ENCODE measurements at regions not wholly inside any gene's neighbourhood (a gene's known extent, or its start where the extent isn't known, plus 50 kb on each side); places are given as distances from the start of the nearest gene placed in this dataset.

DNA sequence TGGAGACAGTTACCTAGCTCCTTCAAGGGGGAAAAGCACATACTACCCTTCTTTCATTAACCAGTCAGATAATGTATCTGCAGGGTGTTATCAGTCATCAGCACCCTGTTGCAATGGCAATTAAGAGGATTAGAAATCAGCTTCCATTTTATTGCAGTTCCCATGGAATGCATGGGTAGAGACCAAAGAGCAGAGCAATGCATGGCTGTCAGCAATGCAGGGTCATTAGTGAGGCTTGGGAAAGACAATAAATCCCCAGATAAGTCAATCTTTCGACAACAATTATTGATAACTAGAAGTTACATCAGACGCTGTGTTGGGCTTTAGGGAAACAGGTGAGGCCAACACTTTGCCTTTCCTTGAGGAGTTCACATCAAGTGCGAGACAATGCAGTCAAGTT is 150.9 kb downstream of the MAFB start:
- FAIRE-seq: no peak

DNA sequence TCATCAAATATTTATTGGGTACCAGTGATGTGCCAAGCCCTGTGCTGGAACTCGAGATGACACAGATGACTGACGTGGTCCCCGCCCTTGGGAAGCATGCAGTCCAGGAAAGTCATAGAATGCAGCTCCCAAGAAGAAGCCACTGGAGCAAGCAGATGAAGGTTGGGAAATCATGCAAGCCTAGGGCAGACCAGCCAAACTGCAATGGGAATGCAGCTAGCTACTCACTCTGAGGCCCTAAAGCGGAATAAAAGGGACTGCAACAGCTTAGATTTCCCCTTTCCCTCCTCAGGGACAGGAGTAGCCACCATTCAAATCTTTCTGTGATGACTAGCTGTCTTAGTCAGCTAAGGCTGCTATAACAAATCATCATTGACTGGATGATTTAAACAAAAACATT is 152.2 kb downstream of the MAFB start:
- FAIRE-seq: no peak

DNA sequence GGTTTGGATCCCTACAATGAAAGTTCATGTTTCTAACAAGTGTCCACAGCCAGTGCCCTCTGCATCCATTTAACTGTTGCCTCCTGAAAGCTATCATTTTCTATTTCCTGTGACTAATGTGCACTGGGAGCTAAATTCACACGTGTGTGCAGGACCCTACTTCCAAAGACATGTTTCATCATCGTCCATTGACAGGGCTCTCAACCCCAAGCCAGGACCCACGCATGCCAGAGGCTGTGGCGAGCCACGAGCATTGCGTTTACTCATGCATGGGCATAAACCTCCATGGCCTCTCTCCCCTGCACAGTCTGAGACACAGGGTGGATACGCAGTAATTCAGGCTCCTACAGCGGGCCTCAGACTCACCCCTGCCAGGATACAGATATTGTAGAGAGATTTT is 153.2 kb downstream of the MAFB start:
- FAIRE-seq: no peak

DNA sequence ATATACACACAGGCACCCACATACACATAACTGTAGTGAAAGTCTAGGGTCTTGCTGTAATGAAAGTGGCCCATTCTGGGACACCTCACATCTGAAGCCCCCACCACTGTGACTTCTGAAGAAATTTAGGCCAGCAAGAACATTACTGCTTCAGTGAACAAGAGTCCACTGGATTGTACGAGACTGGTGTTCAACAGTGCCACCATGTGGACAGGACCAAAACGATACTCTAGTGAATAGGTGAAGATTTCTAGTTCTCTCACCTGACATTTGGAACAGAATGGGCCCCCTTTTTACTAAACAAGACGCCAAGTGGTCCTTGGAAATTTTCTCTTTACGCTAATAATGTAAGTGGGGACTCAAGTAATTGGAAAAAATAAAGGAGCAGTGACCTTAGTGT is 156.9 kb downstream of the MAFB start:
- FAIRE-seq: no peak

DNA sequence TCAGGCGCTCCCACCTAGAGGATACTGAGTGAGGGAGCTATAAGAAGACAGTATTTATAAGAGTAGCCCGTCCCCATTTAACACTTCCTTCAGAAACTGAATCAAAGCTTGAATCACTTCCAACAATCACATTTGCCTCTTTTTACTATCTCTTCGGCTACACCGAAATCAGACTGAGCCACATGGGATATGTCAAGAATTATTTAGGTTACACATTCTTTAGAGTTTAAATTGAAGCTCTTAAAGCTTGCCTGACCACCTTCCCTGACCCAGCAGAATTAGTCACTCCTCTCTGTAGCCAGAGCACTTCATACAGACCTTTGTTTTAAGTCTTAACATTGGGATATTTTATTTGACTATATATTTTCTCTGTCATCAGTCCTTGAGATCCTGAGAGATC is 163.7 kb downstream of the MAFB start:
- no peak for FAIRE-seq

DNA sequence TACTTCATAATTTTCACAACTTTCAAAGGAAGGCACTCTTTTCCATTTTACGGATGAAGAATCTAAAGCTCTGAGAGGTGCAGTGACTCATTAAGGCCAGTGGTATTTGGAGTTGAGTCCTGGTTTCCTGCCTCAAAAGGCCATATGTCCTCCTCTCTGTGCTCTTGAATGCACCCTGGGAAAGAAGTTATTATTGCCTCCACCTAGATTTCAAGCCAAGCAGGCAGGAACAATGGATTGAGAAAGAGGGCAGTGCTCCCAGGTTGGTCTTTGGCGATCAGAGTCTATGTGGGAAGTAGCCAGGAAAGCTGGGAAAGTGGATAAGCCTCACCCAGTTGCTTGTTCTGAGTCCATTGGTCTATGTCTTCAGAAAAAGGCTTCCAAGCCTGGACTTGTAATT is 165.0 kb downstream of the MAFB start:
- FAIRE-seq: no peak

DNA sequence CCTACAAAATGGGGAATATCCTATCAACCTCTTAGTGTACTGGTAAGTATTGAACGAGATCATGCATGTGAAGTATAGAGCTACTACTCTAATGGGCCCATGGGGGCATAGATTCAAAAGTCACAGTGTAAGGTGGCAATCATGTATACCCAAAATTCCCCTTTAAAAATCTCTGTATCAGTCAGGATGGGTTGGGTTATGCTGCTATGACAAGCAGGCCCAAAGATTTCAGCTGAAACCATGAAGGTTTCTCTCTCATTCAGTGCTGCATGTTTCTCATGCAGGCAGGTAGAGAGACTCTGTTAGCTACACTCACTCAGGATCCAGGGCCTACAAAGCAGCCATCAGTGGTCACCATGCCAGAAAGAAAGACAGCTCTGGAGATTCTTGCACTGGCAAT is 166.6 kb downstream of the MAFB start:
- no peak for FAIRE-seq

DNA sequence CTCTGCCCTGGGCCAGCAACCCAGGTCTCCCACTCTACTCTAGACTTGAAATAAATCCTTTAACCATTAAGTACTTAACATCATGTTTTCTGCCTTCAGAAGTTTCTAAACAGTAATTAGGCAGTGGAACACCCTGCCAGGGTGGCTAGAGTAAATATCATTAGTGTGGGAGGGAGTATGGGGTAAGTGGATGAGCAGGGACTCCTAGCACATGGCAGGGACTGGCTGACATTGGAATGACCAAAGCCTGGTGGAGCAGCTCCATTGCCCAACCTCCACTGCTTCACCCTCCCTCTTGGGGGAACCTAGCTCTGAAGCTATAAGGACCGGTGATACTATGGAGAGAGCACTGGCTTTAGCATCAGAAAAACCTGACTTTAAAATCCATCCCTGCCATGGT is 167.1 kb downstream of the MAFB start:
- no peak for FAIRE-seq

DNA sequence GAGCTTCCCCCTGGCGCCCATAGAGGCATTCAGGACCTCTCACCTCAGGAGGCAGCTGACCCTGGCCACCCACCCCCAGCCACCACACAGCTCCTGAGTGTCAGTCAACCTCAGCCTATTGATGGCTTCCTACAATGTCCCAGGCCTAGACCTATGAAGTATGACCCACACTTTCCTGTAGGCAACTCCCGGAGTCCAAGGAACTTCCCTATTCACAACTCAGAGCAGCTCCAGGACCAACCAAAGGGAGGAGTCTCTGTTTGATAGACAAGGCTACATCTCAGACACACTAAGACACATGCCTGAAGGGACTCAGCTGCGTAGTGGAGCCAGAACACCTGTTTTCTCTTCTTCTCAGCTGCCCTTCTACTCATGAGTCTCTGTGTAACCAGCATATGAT is 169.1 kb downstream of the MAFB start:
- no peak for FAIRE-seq

DNA sequence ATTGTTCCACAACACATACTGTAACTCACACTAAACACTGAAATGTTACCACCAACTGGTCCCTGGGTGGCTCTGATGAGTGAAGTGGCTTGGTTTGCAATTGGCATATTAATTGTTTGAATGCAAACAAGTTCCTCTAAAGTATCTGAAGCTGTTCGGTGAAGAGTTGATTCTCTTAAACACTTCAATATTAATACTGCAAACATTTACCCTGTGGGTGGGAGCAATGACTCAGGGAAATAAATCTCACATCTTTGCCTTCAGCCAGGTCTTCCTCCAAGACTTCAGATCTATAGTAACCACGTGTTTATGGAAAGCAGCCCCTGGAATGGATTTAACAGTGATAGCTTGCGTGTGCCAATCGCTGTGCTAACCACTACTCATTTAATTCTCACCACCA is 176.0 kb downstream of the MAFB start:
- no peak for FAIRE-seq

DNA sequence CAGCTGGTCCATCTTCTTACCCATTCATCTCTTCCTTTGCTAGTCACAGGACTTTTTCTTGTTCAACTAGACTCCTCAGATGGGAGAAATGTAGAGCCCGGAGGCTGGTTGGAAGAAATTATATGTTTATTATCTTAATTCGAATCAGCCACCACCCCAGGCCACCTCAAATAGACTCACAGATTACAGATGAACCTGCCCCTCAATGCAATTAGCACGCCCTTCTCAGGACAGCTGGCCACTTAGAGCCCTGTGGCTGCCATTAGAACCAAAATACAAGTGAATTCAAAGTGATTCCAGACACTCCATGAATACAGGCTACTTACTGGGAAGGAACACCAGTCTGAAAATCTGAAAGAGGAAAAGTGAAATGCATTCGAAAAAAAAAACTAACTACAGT is 176.4 kb downstream of the MAFB start:
- no peak for FAIRE-seq

DNA sequence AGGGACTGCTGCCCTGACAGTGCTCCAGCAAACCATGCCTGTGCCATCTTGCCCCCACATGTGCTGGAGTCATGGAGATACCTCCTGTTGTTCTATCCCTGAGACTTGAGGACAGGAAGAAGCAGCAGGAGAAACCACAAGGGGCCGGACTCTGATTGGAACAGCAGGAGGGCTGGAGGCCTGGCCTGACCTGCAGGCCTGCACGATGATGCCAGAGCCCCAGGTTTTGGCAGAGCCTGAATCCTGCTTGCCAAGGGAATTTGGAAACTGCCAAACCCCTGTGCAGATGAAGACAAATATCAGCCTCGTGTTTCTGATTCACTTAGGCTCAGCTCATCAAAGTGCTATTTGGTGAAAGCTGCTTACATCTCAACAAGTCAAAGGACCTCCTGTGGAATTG is 177.6 kb downstream of the MAFB start:
- FAIRE-seq: no peak

DNA sequence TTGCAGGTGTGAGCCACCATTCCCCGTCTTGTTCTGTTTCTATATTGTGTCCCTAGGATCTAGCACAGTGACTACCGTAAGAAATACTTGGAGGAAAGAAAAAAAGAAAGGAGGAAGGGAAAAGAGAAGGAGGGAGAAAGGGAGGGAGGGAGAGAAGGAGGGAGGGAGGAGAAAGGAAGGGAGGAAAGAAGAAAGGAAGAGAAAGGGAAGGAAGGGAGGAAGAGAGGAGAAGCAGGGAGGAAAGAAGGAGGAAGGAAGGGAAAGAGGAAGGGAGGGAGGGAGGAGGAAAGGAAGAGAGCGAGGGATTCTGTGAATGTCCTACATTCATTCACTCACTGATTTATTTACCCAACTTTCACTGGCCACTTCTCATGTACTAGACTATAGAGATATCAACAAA is 178.4 kb downstream of the MAFB start:
- no peak for FAIRE-seq

DNA sequence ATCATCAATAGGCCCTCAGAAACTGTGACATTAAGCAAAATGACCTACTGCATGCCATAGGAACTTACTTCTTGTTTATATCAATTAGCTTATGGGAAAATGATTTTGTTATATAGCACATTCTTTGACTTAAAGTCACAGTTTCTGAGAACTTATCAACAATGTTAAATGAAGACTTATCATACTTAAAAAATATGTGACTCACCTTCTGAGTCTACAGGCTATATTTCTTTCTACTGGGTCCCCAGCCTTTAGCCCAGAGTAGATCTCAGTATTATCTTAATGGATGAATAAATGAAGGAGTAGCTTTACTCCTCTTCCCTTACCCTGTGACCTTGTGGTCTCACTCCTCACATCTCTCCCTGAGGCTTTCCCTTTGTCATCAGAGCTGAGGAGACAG is 180.2 kb downstream of the MAFB start:
- FAIRE-seq: no peak

DNA sequence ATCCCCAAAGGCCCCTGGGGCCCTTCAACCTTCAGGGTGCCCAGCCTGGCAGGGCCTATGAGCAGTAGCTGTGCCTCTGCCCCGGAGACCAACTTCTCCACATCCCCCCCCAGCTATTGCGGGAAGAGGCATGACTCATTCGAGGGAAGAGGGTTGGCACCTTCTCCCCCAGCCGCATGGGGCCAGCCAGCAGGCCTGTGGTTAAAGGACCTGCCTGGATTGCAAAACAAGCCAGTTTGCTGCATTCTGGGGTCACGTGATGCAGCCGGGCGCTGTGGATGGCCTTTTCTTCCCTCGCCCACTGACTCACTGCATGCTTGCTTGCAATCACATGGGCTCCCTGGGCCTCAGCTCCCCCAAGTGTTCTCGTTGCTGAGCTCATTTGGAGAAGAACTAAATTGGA is 182.5 kb downstream of the MAFB start:
- FAIRE-seq: no peak

DNA sequence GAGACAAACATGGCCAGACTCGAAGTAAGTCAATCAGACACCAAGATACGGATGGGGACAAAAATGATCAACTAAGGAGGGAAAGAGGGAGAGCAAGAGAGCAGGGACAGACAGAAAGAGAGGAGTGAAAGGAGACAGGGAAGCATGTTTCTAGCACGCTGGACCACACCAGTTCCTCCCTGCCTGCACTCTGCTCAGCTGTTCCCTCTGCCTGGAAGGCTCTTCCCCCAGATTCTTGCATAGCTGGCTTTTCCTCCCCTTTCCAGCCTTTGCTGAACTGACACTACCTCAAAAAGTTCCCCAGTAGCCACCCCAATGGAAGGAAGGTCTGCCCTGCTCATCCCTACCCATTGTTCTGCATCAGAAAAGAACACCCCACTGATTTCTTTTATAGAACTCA is 185.9 kb downstream of the MAFB start:
- no peak for FAIRE-seq

DNA sequence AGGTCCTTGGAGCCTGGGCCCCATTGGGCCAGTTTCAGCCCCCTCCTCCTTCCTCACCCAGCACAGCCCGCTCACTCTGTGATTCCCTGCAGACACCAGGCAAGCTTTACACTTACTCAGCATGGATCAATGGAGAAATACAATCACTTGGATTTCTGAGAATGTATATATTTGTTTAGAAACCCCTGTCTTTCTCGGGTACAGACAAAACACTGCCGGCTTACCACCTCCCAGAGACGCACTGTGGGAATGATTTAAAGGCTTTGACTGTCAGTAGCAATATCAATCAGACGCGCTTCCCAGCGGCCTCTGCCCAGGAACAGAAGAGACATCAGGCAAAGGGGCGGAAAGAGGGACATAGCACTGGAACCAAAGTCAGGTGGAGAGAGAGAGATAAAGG is 186.5 kb downstream of the MAFB start:
- FAIRE-seq: no peak

DNA sequence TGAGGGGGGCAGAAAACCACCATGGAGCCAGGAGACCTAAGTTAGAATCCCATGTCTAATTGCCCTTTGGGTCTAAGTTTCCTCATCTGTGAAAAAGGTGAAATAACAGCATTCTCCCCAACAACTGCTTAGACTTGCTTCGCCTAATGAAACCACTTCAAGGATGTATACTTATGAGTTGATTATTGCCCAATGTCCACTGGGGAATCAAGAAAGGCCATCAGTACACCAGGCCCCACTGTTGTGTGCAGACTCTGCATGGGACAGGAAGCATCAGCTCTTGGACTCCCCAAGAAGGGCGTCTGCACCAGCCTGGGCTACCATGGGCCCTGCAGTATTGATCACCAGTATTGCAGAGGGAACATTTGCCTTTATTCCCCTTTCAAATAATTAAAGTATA is 189.6 kb downstream of the MAFB start:
- FAIRE-seq: no peak

DNA sequence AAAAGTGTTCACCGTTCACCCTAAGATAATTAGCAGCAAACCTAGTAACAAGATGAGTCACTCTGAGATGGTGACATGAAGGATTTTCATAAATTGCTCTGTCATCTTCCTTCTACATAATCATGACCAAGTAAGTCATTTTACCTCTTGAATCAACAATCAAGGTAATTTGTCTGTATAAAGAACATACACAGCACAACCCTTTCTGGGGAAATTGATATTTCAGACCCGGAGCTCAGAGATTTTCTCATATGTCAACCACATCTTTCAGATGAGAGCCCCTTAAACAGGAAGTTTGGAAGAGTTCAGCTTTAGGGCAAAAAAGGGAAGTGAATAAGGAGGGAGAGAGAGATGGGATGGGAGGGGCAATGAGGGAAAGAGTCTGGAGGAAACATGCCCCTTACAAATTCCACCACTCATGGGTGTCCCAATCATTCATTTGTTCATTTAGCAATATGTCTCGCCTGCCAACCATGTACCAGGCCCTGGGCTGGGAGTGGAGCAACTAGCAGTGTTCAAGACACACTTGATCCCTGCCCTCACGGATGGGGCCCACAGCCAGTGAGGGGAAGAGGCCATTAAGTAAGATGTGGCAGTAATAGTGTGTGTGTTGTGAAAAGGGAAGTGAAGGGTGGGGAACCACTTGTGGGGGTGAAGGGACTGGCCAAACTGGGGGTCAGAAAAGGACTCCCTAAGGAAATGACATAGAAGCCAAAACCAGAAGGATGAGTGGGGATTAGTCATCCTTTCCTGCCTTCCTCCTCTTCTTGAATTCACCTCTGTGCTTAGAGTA is 190.9 kb downstream of the MAFB start:
- FAIRE-seq: peak; percentile 36

DNA sequence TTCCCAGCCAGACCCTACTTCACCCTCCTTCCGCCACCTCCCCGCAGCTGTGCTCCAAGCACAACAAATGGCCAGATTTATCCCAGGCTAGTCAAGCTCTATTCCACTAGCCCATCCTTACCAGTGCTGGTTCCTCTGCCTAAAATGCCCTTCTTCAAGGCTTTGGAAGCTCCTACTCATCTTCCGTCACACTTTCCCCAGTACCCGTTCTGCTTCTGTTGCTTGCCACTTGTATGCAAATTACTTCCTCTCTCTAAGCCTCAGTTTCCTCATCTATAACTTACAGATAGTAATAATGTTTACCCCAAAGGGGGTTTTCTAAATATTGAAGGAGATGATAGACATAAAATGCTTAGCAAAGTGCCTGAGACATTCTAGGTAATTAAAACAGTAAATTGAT is 193.1 kb downstream of the MAFB start:
- FAIRE-seq: no peak

DNA sequence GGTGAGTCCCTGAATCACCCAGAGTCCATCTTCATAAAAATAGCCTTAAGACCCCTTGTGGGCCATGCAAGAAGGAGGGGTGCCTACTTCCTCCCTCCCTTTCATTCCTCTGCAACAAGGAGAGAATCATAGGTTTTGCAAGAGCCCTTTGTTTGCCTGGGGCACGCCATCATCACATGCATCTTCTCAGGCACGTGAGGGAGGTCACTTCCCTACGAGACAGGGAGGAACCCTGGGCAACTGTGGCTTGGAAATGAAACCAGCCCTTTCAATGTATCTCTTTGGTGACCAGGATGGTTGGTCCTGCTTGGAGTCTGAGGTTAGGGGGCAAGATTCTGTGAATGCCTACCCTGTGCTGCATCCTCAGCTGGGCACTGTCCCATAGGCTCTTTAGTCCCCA is 194.8 kb downstream of the MAFB start:
- no peak for FAIRE-seq

DNA sequence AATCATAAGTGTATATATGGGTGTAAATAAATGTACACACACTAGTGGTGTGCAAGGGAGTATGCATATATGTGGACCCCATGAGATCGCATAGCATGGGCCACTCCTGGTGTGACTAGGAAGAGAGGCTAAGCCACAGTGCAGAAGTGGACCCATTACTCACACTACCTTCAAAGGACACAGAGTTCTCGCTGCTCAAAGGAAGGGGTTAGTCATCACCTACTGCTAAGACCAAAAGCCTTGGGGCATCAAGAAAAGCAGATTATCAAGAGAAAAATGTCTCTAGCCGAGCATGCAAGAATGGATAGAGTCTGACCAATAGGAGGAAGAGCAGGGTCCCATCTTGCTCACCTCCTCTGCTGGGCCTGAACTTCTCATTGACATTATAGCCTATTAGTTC is 195.5 kb downstream of the MAFB start:
- no peak for FAIRE-seq

DNA sequence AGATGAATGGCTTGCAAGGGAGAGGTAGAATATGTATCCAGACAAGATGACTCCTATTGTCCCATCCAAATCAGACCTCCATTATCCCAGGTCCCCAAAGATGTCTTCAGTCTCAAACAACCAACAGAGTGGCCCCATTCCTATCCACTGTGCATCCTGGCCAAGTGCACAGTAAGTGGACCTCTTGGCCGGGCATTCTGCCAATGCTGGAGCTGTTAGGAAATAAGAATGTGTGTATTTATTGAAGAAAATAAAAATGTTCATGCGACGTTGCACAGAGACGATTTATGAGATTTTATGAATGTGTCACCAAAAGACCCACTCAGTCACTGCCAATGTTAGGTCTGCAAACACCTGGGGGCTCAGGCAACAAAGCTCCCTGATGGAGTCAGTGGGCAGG is 196.0 kb downstream of the MAFB start:
- no peak for FAIRE-seq

DNA sequence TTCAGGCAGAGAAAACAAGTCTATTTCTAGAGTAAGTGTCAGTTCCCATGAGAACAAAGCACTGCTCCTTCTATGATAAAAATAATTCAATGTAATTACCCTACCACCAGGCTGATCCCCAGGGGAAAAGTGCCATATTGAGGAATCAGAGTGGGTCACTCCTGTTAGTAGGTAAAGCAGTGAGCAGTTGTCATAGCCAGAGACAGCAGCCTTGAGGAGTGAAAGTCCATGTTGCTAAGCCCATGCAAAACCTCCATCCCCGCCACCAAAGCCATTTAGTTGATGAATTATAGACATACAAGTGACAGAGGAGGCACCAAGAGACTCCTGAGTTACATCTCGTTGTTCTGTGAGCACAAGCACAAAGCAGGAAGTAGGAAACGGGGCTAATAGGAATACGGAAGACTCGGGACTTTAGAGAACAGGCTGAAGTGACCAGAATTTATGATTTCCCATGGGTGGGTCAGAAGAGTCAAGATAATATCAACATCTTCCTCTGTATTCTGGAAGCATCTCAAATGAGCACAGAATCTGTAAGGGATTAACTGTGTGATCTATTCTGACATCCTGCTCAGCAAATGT is 197.9 kb downstream of the MAFB start:
- FAIRE-seq: no peak

DNA sequence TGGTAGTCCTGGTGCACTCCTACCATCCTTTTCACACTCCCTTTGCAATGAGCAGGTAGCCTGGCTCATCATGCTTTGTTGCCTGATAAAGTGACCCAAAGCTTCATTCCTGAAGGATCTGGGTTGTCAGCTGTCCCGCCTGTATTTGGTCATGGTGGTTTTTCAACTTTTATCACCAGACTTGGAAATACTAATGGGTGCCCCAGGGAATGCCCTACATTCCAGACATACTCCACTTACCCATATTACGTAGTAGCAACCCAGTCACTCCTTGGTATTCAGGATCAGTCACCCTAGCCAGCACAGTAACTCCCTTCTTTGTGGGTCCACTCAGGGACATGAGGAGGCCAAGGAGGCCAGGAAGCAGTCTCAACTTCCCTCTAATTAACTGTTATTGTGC is 199.2 kb downstream of the MAFB start:
- no peak for FAIRE-seq
